ENCODE measurements at regions not wholly inside any gene's neighbourhood (a gene's known extent, or its start where the extent isn't known, plus 50 kb on each side); places are given as distances from the start of the nearest gene placed in this dataset.

DNA sequence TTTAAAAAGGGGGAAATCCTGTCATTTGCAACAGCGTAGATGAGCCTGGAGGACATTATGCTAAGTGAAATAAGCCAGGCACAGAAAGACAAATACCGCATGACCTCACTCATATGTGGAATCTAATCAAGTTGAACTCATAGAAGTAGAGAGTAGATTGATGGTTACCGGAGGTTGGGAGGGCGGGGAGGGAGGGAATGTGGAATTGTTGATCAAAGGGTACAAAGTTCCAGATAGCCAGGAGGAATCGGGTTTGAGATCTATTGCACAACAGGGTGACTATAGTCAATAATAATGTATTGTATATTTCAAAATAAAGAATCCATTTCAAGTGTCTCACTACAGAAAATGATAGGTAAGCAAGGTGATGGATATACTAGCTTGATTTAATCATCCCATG lies 393.2 kb downstream of the BCOR start:
- TF ChIP-seq EP300 (IDR thresholded peaks at IDR 0.05): no peak
- TF ChIP-seq, protein P1, sequence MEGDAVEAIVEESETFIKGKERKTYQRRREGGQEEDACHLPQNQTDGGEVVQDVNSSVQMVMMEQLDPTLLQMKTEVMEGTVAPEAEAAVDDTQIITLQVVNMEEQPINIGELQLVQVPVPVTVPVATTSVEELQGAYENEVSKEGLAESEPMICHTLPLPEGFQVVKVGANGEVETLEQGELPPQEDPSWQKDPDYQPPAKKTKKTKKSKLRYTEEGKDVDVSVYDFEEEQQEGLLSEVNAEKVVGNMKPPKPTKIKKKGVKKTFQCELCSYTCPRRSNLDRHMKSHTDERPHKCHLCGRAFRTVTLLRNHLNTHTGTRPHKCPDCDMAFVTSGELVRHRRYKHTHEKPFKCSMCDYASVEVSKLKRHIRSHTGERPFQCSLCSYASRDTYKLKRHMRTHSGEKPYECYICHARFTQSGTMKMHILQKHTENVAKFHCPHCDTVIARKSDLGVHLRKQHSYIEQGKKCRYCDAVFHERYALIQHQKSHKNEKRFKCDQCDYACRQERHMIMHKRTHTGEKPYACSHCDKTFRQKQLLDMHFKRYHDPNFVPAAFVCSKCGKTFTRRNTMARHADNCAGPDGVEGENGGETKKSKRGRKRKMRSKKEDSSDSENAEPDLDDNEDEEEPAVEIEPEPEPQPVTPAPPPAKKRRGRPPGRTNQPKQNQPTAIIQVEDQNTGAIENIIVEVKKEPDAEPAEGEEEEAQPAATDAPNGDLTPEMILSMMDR (IDR thresholded peaks at IDR 0.05): no peak
